Neutrophil (primary cell): ENCODE measurements at regions not wholly inside any gene's neighbourhood (a gene's known extent, or its start where the extent isn't known, plus 50 kb on each side); places are given as distances from the start of the nearest gene placed in this dataset.

Source experiments
- H3K27ac ChIP-seq: fragments of 200-600 bp; sonication (generic); 2 replicates; pipeline ENCODE4 v1.5.1; 2016; ENCODE audit warnings: mild to moderate bottlenecking, moderate library complexity
- H3K27me3 ChIP-seq: fragments of 200-600 bp; sonication (generic); 2 replicates; pipeline ENCODE4 v1.6.0; 2016; ENCODE audit warnings: mild to moderate bottlenecking
- H3K36me3 ChIP-seq: fragments of 200-600 bp; sonication (generic); 2 replicates; pipeline ENCODE4 v1.5.1; 2017
- H3K4me1 ChIP-seq, 2 experiments: fragments of 200-600 bp in 1 of 2; sonication (generic) in 1 of 2; 1 replicate in 1 of 2; 2 replicates in 1 of 2; pipeline versions ENCODE4 v1.5.1 to v1.6.1; 2013 to 2016; ENCODE audit warnings: low read depth in 1 of 2, low read length in 1 of 2, mild to moderate bottlenecking in 1 of 2, moderate library complexity in 1 of 2; ENCODE audit not compliant: control insufficient read depth in 1 of 2, insufficient read depth in 1 of 2
- H3K4me3 ChIP-seq, 2 experiments: fragments of 200-600 bp in 1 of 2; sonication (generic) in 1 of 2; 1 replicate in 1 of 2; 2 replicates in 1 of 2; pipeline ENCODE4 v1.5.1; 2013 to 2016; ENCODE audit warnings: low read depth in 1 of 2, low read length in 1 of 2, mild to moderate bottlenecking in 1 of 2, moderate library complexity in 1 of 2
- H3K9me3 ChIP-seq: fragments of 200-600 bp; sonication (generic); 2 replicates; pipeline ENCODE4 v1.5.1; 2016
- CTCF ChIP-seq: fragments of 200-600 bp; sonication (generic); IDR thresholded peaks from 2 replicates; pipeline ENCODE4 v1.5.1; 2016; ENCODE audit warnings: antibody characterized with exemption

GRCh38 chr5:63812693-63813092, 149.6 kb downstream of the HTR1A start:
- TF ChIP-seq CTCF = no peak
- no peaks in the 10 kb centered on the region for H3K27me3 ChIP-seq
- no peak overlapping the region for H3K27ac ChIP-seq
- no peak overlapping the region for H3K4me3 ChIP-seq
- no peaks in the 10 kb centered on the region for H3K4me1 ChIP-seq
- H3K9me3 ChIP-seq = no peaks in the 10 kb centered on the region
- no peaks in the 10 kb centered on the region for H3K36me3 ChIP-seq

GRCh38 chr5:63811961-63812360, 150.3 kb downstream of the HTR1A start:
- Histone ChIP-seq H3K27ac (no peak overlapping the region), H3K36me3 (no peaks in the 10 kb centered on the region), H3K27me3 (no peaks in the 10 kb centered on the region), H3K9me3 (no peaks in the 10 kb centered on the region), H3K4me3 (no peak overlapping the region), H3K4me1 (no peaks in the 10 kb centered on the region)
- no peak for TF ChIP-seq CTCF

GRCh38 chr5:63811286-63811685, 151.0 kb downstream of the HTR1A start:
- Histone ChIP-seq H3K27me3 (no peaks in the 10 kb centered on the region), H3K4me1 (no peaks in the 10 kb centered on the region), H3K27ac (no peak overlapping the region), H3K4me3 (no peak overlapping the region), H3K36me3 (no peaks in the 10 kb centered on the region), H3K9me3 (no peaks in the 10 kb centered on the region)
- TF ChIP-seq CTCF = no peak

GRCh38 chr5:63805151-63805550, 157.1 kb downstream of the HTR1A start:
- H3K9me3 ChIP-seq = no peaks in the 10 kb centered on the region
- H3K27me3 ChIP-seq = no peaks in the 10 kb centered on the region
- no peak overlapping the region for H3K4me3 ChIP-seq
- no peak for TF ChIP-seq CTCF
- H3K36me3 ChIP-seq = no peaks in the 10 kb centered on the region
- H3K4me1 ChIP-seq = no peaks in the 10 kb centered on the region
- no peak overlapping the region for H3K27ac ChIP-seq

- H3K9me3 ChIP-seq = no peaks in the 10 kb centered on the region
- no peaks in the 10 kb centered on the region for H3K27me3 ChIP-seq
- no peak overlapping the region for H3K27ac ChIP-seq
- H3K4me3 ChIP-seq = no peak overlapping the region
- no peak for TF ChIP-seq CTCF
- H3K36me3 ChIP-seq = no peaks in the 10 kb centered on the region
- H3K4me1 ChIP-seq = no peaks in the 10 kb centered on the region
These were observed 159.1 kb downstream of the HTR1A start for GRCh38 chr5:63803165-63803564.

- Histone ChIP-seq H3K27ac (no peak overlapping the region), H3K4me3 (no peak overlapping the region), H3K27me3 (no peaks in the 10 kb centered on the region), H3K9me3 (no peaks in the 10 kb centered on the region), H3K4me1 (no peaks in the 10 kb centered on the region), H3K36me3 (no peaks in the 10 kb centered on the region)
- no peak for TF ChIP-seq CTCF
These were observed 167.3 kb downstream of the HTR1A start for GRCh38 chr5:63794979-63795378.
